ENCODE measurements at regions not wholly inside any gene's neighbourhood (a gene's known extent, or its start where the extent isn't known, plus 50 kb on each side); places are given as distances from the start of the nearest gene placed in this dataset.

DNA sequence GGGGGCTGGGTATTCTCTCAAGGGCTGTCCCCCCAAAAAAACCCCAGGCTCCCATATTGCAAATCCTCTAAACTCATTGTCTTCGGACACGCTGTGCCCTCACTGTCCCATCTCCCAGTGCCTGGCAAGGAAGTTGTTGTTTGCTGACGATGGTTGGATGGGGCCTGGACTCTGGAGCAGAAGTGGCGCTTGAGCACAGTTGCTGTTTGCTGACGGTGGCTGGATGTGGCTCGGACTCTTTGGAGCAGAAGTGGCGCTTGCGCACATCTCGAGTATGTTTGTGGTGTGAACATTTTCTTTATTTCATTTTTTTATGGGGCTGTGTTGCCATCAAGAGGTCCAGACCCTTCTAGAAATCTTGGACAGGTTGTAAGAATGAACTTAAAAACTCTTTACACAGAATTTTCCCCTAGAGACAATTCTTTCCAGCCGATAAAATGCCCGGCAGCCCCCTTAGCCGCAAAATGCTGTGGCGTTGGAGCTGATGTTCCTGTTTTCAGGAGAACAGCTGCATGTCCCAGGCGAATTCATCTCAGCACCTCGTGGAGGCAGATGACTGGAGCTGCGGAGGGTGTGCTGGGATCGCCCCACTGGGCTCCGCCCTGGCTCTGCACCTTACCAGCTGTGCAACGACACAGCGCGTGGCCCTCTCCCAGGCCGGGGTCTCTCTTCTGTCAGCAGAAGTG lies 1167.4 kb downstream of the BRD1 start:
- TF ChIP-seq, protein P1, sequence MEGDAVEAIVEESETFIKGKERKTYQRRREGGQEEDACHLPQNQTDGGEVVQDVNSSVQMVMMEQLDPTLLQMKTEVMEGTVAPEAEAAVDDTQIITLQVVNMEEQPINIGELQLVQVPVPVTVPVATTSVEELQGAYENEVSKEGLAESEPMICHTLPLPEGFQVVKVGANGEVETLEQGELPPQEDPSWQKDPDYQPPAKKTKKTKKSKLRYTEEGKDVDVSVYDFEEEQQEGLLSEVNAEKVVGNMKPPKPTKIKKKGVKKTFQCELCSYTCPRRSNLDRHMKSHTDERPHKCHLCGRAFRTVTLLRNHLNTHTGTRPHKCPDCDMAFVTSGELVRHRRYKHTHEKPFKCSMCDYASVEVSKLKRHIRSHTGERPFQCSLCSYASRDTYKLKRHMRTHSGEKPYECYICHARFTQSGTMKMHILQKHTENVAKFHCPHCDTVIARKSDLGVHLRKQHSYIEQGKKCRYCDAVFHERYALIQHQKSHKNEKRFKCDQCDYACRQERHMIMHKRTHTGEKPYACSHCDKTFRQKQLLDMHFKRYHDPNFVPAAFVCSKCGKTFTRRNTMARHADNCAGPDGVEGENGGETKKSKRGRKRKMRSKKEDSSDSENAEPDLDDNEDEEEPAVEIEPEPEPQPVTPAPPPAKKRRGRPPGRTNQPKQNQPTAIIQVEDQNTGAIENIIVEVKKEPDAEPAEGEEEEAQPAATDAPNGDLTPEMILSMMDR (tag by site-specific recombination; IDR thresholded peaks at IDR 0.05), result no peak
- no peak for TF ChIP-seq ZNF404 (tag by site-specific recombination; IDR thresholded peaks at IDR 0.05)
